Right lobe of liver (tissue), 4 donors: ENCODE measurements at regions not wholly inside any gene's neighbourhood (a gene's known extent, or its start where the extent isn't known, plus 50 kb on each side); places are given as distances from the start of the nearest gene placed in this dataset.

ENCODE experiments used
- CTCF ChIP-seq, 4 donors: fragments of 200-600 bp in 3 of 4; fragments of 450-650 bp in 1 of 4; IDR thresholded peaks; one replicate each; pipeline versions ENCODE4 v1.5.1 to v1.8.0; 2016 to 2022; ENCODE audit warnings: antibody characterized with exemption in 4 of 4, mild to moderate bottlenecking in 2 of 4
- POLR2A ChIP-seq: fragments of 450-650 bp; IDR thresholded peaks from one replicate; pipeline ENCODE4 v1.6.1; 2017; ENCODE audit warnings: antibody characterized with exemption, mild to moderate bottlenecking
- donor health status: DM: no; HTN: no; CAD: no.
- donor health status: DM: no; HTN: no; CAD: no.
- donor health status: DM: no; HTN: yes; CAD: no.

GRCh38 chr9:78097541-78097940 lies 65.9 kb upstream of the GNAQ start:
- TF ChIP-seq POLR2A (no peak), CTCF (IDR thresholded peaks at IDR 0.05) (no peak)
